Activated CD4-positive, alpha-beta T cell treated with anti-CD3 and anti-CD28 coated beads, Interleukin-2, Interleukin-6, amounts not matched to agents 100 ng/mL and 50 ng/mL, durations not matched to agents 16 hours and 8 hours (primary cell): ENCODE measurements at regions not wholly inside any gene's neighbourhood (a gene's known extent, or its start where the extent isn't known, plus 50 kb on each side); places are given as distances from the start of the nearest gene placed in this dataset.
"Not testable (repeated sequence)": the region's sequence is repeated elsewhere in the genome, so short reads cannot be mapped to it uniquely, and the experiment has no call there.

Source experiments
- DNase-seq: peaks from one replicate; pipeline ENCODE4 v3.0.0-alpha.2; 2020

GRCh38 chr1:182331387-182331786 is 60.2 kb downstream of the GLUL start:
- no peak for DNase-seq

DNA sequence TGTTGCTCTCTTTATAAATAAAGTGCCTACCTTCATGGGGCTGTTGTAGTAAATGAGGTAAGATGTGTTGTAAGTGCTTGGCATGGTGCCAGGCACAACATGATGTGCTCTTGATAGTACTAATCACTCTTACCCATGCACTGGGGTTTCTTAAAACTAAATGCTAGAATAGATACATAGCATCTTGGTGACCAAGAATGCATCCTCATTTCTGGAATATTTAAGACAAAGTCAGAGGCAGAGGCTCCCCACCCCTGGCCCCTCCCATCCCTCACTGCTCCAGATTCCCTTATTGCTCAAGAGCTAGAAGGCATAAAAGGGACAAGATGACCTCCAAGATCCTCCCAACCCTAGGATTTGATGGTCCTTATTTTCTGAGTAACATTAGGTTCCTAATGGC is 61.3 kb downstream of the GLUL start:
- no peak for DNase-seq

DNA sequence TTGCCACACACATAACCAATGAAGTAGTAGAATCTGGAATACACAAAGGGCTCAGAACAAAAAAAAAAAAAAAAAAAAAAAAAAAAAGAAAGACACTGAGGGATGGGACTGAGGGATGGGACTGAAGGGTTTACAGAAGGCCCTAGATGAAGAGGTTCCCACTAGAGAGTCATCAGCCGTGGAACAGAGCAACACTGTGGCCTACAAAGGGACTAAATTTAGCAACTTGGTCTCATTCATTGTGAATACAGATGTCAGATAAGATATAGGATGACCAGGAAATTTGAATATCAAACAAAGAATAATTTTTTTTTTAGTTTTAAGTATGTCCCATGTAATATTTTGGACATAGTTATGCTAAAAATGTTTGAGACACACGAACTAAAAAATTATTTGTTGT is 62.1 kb downstream of the GLUL start:
- DNase-seq, result no peak

GRCh38 chr1:182328591-182328990 is 63.0 kb downstream of the GLUL start:
- no peak for DNase-seq

DNA sequence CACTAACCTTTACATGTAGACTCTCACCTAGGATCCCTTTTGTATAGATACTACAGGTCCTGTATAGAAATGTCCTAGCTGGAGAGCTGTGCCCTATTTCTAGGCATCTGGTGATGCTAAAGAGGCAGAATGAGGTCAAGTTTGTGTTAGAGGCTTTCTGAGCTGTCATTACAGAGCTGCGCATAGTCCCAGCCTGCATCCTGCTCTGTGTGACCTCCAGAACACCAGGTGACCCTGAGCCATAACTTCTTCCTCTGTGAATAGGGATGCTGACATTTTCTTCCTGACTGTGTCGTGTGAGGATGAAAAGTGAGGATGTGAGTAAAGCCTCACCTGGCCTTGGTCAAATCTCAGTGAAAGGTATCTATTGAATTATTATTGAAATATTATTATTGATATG is 66.3 kb downstream of the GLUL start:
- DNase-seq, result no peak

GRCh38 chr1:182321532-182321931 is 70.1 kb downstream of the GLUL start:
- not testable (repeated sequence) for DNase-seq

DNA sequence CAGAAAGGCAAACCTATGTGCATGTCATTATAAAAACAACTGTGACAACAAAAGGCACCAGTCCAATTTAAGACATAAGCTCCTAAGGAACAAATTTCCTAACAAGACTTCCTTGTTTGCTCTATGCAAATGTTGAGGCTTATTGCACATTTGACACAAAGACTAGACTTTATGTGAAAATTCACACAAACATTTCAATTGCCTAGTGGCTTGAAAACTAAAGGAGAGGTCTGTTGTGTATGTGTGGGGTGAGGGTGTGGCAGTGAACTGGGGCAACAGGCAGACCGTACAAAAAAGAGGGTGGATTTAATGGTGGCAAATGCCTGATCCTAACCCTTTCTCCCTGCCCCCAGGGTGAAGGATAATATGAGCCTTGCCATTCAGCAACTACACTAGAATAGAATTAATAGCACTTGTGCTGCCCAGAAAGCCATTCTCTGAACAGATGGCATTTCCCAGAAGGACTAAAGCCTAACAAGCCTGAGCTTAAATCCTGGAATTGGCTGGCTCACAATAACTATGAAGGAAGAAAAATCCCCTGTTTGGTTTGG is 73.9 kb downstream of the GLUL start:
- no peak for DNase-seq

GRCh38 chr1:182316454-182316853 is 75.1 kb downstream of the GLUL start:
- DNase-seq, result not testable (repeated sequence)

GRCh38 chr1:182315167-182315556 is 76.4 kb downstream of the GLUL start:
- no peak for DNase-seq

- DNase-seq, result no peak
Measured at GRCh38 chr1:182309631-182310351, 81.8 kb downstream of the GLUL start.

GRCh38 chr1:182308826-182309225 is 82.8 kb downstream of the GLUL start:
- no peak for DNase-seq

DNA sequence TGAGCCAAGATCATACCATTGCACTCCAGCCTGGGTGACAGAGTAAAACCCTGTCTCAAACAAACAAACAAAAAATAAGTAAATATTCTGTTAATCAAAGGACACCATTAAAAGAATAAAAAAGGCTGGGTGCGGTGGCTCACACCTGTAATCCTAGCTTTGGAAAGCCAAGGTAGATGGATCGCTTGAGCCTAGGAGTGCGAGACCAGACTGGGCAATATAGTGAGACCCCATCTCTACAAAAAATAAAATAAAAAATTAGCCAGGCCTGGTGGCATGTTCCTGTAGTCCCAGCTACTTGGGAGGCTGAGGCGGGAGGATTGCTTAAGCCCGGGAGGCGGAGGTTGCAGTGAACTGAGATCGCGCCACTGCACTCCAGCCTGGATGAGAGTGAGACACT is 84.1 kb downstream of the GLUL start:
- not testable (repeated sequence) for DNase-seq

DNA sequence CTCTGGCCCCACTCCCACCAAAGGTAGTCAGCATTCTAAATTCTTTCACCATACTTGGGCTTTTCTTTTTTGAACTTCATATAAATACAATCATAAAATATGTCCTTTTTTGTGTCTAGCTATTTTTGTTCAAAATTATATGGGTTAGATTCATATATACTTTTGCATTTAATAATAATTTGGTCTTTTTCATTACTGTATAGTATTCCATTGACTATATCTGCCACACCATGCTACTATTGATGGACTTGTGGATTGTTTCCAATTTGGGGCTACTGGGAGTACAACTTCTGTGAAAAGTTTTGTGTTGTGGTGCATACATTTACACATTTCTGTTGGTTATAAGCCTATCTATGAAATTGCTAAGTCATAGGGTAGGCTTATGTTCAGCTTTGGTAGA is 85.7 kb downstream of the GLUL start:
- DNase-seq, result no peak

DNA sequence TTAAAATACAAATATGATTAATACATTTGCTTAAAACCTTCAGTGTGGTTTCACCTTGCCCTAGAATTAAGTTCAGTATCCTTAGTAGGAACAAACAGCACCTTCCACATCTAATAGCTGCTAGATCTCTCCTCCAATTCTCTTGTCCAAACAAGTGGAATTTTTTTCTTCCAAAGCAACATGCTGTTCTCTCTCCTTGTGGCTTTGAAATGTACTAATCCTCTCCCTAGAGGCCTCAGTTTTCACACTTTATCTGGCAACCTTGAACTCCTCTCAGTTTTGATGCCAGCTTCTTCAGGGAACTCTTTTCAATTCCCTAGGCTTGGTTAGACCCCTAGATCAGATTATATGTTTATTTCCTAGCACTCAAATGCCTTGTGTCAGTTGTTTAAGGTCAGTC is 87.0 kb downstream of the GLUL start:
- no peak for DNase-seq

GRCh38 chr1:182304218-182304617 is 87.4 kb downstream of the GLUL start:
- no peak for DNase-seq

GRCh38 chr1:182303778-182304177 is 87.8 kb downstream of the GLUL start:
- DNase-seq, result no peak

DNA sequence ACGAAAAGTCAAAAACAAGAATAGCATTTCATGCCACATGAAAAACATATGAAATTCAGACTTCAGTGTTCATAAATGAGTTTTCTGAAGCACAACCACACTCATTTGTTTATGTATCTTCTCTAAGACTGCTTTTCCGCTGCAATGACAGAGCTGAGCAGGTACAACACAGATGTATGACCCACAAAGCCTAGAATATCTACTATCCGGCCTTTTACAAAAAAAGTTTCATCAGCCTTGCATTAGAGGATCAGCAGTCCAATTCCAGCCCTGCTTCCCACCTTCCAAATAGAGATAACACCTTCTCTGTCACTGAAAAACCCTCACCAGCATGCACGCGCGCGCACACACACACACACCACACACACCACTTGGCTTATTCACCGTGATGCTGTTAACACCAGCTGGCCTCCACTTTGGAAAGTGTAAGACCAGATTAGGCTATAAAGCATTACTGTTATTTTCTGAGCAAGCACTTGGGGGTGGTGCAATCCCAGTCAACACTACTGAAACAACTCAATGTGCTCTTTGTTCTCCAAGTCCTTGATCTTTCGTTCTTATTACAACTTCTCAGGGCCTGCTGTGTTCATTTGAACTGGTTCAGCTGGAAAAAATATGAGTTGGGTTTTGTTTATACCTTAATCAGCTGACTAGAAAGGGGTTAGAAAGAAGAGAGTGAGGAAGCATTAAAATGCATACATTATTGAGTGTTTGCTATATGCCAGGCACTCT is 90.0 kb downstream of the GLUL start:
- peak; percentile 72 for DNase-seq

DNA sequence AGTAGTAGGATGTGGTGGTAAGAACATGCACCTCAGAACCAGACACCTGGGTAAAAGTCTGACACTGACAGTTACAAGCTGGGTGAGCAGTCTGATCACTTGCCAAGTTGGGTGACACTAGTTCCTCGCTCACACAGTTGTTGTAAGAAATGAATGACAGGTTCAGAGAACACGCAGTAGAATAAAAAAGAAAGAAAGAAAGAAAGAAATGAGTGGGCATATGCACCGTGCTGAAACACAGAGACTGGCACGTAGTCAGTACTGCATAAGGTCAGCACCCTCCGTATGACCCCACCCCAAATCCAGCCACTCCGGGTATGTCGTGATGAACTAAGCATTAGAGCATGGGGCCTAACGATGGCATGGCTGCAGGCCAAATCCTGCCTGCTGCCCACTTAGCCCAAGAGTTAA is 90.6 kb downstream of the GLUL start:
- peak; percentile 76 for DNase-seq

DNA sequence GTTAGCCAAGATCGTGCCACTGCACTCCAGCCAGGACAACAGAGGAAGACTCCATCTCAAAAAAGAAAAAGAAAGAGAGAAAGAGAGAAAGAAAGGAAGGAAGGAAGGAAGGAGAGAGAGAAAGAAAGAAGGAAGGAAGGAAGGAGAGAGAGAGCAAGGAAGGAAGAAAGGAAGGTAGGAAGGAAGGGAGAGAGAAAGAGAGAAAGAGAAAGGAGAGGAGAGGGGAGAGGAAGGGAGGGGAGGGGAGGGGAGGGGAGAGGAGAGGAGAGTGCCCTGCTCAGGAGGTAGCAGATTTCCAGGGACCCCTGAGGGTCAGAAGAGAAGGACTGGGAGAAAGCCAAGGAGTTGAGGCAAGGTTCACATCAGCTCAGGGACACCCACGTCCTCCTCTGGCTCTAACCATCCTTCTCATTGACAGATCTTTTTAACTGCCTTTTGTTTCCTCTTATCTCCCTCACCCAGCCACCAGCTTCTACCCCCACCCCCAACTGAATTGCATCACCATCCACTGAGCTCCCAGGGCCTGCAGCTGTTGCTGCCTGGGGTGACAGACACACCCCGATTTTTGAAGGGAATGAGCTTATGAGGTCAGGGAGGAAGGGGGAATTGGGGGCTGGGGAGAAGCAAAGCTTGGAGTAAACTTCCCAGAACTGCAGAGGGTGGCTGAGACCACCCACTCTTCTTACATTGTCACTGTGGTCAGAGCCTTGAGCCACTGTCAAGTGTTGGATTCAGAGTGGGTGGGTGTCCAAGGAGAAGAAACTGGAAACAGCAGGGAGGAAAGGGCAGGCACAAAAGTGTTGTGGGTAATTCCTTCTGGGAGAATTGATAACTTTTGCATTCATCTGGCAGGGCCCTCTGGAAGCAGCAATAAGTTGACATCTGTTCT is 91.6 kb downstream of the GLUL start:
- DNase-seq, result peak; percentile 63

DNA sequence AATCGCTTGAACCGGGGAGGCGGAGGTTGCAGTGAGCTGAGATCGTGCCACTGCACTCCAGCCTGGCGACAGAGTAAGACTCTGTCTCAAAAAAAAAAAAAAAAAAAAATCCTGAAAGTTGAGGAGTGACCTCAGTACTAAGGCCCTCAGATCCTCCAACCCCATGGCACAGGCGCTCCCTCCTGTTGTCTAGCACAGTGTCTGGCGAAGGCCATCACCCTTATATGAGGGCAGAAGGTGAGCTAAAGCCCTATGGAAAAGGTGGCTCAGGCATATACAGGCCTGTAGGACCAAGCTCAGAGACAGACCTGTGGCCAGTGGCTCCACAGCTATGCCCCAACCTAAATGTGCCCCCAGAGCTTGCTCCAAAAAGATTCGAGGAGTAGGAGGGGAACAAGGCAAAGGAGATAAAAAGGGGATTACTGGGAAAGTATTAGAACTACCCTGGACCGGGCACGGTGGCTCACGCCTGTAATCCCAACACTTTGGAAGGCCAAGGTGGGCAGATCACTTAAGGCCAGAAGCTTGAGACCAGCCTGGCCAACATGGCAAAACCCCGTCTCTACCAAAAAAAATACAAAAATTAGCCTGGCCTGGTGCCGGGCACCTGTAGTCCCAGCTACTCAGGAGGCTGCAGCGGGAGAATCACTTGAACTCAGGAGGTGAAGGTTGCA is 92.4 kb downstream of the GLUL start:
- DNase-seq, result not testable (repeated sequence)

- no peak for DNase-seq
Measured at GRCh38 chr1:182297335-182297734, 94.3 kb downstream of the GLUL start.

- DNase-seq, result no peak
Measured at GRCh38 chr1:182295697-182296096, 95.9 kb downstream of the GLUL start.

- no peak for DNase-seq
Measured at GRCh38 chr1:182293119-182293589, 98.4 kb downstream of the GLUL start.
